PC-3 (cell line): ENCODE measurements at regions not wholly inside any gene's neighbourhood (a gene's known extent, or its start where the extent isn't known, plus 50 kb on each side); places are given as distances from the start of the nearest gene placed in this dataset.

Source experiments
- ATAC-seq: fragments of 200-7000 bp; cut with Tn5 transposase; 2 replicates; pipeline ENCODE4 v1.9.1; 2020; ENCODE audit warnings: mild to moderate bottlenecking, moderate library complexity
- BruUV-seq: library from RNA; stranded (reverse); fragments of 400-500 nt; replicated peaks from 2 replicates; lab custom pipeline; 2021; lab: Mats Ljungman, UMichigan
- CTCF ChIA-PET: fragments of 300-600 bp; sonication (Branson Sonifier 250); formaldehyde crosslinking; loops from one replicate; lab custom pipeline; 2022; ENCODE audit warnings: antibody characterized with exemption; lab: Charles Lee
- POLR2A ChIA-PET: fragments of 300-600 bp; sonication (Branson Sonifier 250); formaldehyde crosslinking; loops from one replicate; lab custom pipeline; 2022; ENCODE audit warnings: antibody characterized with exemption; ENCODE audit not compliant: unreplicated experiment; lab: Charles Lee
- DNase-seq: peaks from one replicate; pipeline ENCODE4 v3.0.0-alpha.2; 2015
- H2AFZ ChIP-seq: fragments of 300-600 bp; sonication (generic); 2 replicates; pipeline ENCODE4 v1.6.0; 2016; ENCODE audit warnings: antibody characterized with exemption, low read length
- H3F3A ChIP-seq: fragments of 300-600 bp; sonication (generic); one replicate; pipeline ENCODE4 v1.6.0; 2017; ENCODE audit warnings: antibody characterized with exemption, low read length, control low read depth, mild to moderate bottlenecking; ENCODE audit not compliant: unreplicated experiment
- H3K27ac ChIP-seq: fragments of 300-600 bp; sonication (generic); 2 replicates; pipeline ENCODE4 v1.5.1; 2016; ENCODE audit warnings: mild to moderate bottlenecking, low read length
- H3K27me3 ChIP-seq: fragments of 300-600 bp; sonication (generic); 2 replicates; pipeline ENCODE4 v1.6.1; 2016; ENCODE audit warnings: low read length, mixed read lengths
- H3K36me3 ChIP-seq: fragments of 300-600 bp; sonication (generic); 2 replicates; pipeline ENCODE4 v1.6.1; 2016; ENCODE audit warnings: low read depth, mixed run types, low read length, mixed read lengths
- H3K4me1 ChIP-seq: fragments of 300-600 bp; sonication (generic); 2 replicates; pipeline ENCODE4 v1.5.1; 2016; ENCODE audit warnings: low read length; ENCODE audit not compliant: insufficient read depth
- H3K4me2 ChIP-seq: fragments of 300-600 bp; sonication (generic); 2 replicates; pipeline ENCODE4 v1.6.0; 2016; ENCODE audit warnings: low read length
- H3K4me3 ChIP-seq: fragments of 300-600 bp; sonication (generic); 2 replicates; pipeline ENCODE4 v1.5.1; 2016; ENCODE audit warnings: mild to moderate bottlenecking, low read length, mixed read lengths
- H3K79me2 ChIP-seq: fragments of 300-600 bp; sonication (generic); 2 replicates; pipeline ENCODE4 v1.6.1; 2017; ENCODE audit warnings: low read length, mixed read lengths
- H3K9ac ChIP-seq: fragments of 300-600 bp; sonication (generic); 2 replicates; pipeline ENCODE4 v1.6.0; 2016; ENCODE audit warnings: mild to moderate bottlenecking, low read length
- H3K9me2 ChIP-seq: fragments of 300-600 bp; sonication (generic); replicated peaks from 2 replicates; pipeline ENCODE4 v1.6.1; 2016; ENCODE audit warnings: mixed run types, low read length, mixed read lengths
- H3K9me3 ChIP-seq: fragments of 300-600 bp; sonication (generic); 2 replicates; pipeline ENCODE4 v1.6.1; 2016; ENCODE audit warnings: low read length, mixed read lengths
- H4K20me1 ChIP-seq: fragments of 300-600 bp; sonication (generic); 2 replicates; pipeline ENCODE4 v1.6.1; 2016; ENCODE audit warnings: low read length, mixed read lengths
- CTCF ChIP-seq: fragments of 300-600 bp; sonication (generic); conservative IDR thresholded peaks from 2 replicates; pipeline ENCODE4 v1.5.1; 2017; ENCODE audit warnings: antibody characterized with exemption, low read depth, mild to moderate bottlenecking, low read length
- EZH2 ChIP-seq: fragments of 300-600 bp; sonication (generic); IDR thresholded peaks from one replicate; pipeline ENCODE4 v1.6.1; 2017; ENCODE audit warnings: antibody characterized with exemption, mild to moderate bottlenecking, low read length; ENCODE audit not compliant: unreplicated experiment
- EZH2phosphoT487 ChIP-seq: fragments of 300-600 bp; sonication (generic); IDR thresholded peaks from 2 replicates; pipeline ENCODE4 v1.6.1; 2018; ENCODE audit warnings: mild to moderate bottlenecking, antibody characterized with exemption, low read length, borderline replicate concordance
- intact Hi-C: fragments of 100-400 bp; cut with micrococcal nuclease; formaldehyde crosslinking; loops from 2 replicates; pipeline ENCODE4 v1.9.0; 2023

GRCh38 chr11:70881948-70882715 lies 370.2 kb downstream of the SHANK2 start:
- Histone ChIP-seq H3K9me2 (no peaks in the 10 kb centered on the region), H3K27me3 (no peaks in the 10 kb centered on the region), H3F3A (no peaks in the 10 kb centered on the region), H2AFZ (no peak overlapping the region), H3K27ac (no peak overlapping the region), H3K9me3 (no peaks in the 10 kb centered on the region), H3K4me1 (no peaks in the 10 kb centered on the region), H4K20me1 (no peaks in the 10 kb centered on the region), H3K9ac (no peak overlapping the region), H3K36me3 (no peaks in the 10 kb centered on the region), H3K4me3 (no peak overlapping the region), H3K4me2 (no peak overlapping the region), H3K79me2 (no peaks in the 10 kb centered on the region)
- ChIA-PET CTCF (no interaction called here), POLR2A (no interaction called here)
- DNase-seq (no peak), ATAC-seq (no peak)
- intact Hi-C loops: no loop called here
- TF ChIP-seq CTCF (no peak), EZH2 (no peak), EZH2phosphoT487 (no peak)
- BruUV-seq: no TSS peak

GRCh38 chr11:70882716-70883085 lies 369.7 kb downstream of the SHANK2 start:
- Histone ChIP-seq H3K4me3 (no peak overlapping the region), H3K9me2 (no peaks in the 10 kb centered on the region), H2AFZ (no peak overlapping the region), H3K4me2 (no peak overlapping the region), H3K36me3 (no peaks in the 10 kb centered on the region), H3K9me3 (no peaks in the 10 kb centered on the region), H3K4me1 (no peaks in the 10 kb centered on the region), H3F3A (no peaks in the 10 kb centered on the region), H3K27me3 (no peaks in the 10 kb centered on the region), H3K27ac (no peak overlapping the region), H3K9ac (no peak overlapping the region), H4K20me1 (no peaks in the 10 kb centered on the region), H3K79me2 (no peaks in the 10 kb centered on the region)
- no peak for DNase-seq
- ChIA-PET POLR2A (no interaction called here), CTCF (no interaction called here)
- no TSS peak for BruUV-seq
- TF ChIP-seq CTCF (no peak), EZH2 (no peak), EZH2phosphoT487 (no peak)
- no peak for ATAC-seq
- intact Hi-C loops: no loop called here

- Histone ChIP-seq H3K79me2 (no peaks in the 10 kb centered on the region), H3K9ac (no peak overlapping the region), H2AFZ (no peak overlapping the region), H3K36me3 (no peaks in the 10 kb centered on the region), H3K4me2 (no peak overlapping the region), H3F3A (no peaks in the 10 kb centered on the region), H3K27me3 (no peaks in the 10 kb centered on the region), H3K4me1 (no peaks in the 10 kb centered on the region), H3K9me3 (no peaks in the 10 kb centered on the region), H3K27ac (no peak overlapping the region), H3K9me2 (no peaks in the 10 kb centered on the region), H4K20me1 (no peaks in the 10 kb centered on the region), H3K4me3 (no peak overlapping the region)
- ATAC-seq (no peak), DNase-seq (no peak)
- CTCF ChIA-PET: interaction anchor here (0.6 kb wide), 1 partner anchor 204 kb away, joined by 3 read pairs; no protein-coding TSS in a partner anchor
- intact Hi-C loops: no loop called here
- no peak for TF ChIP-seq EZH2
- TF ChIP-seq EZH2phosphoT487: no peak
- TF ChIP-seq CTCF: no peak
- POLR2A ChIA-PET: no interaction called here
- no TSS peak for BruUV-seq
These were observed 368.9 kb downstream of the SHANK2 start for GRCh38 chr11:70883323-70883940.
